ENCODE measurements at regions not wholly inside any gene's neighbourhood (a gene's known extent, or its start where the extent isn't known, plus 50 kb on each side); places are given as distances from the start of the nearest gene placed in this dataset.
"Not testable (repeated sequence)": the region's sequence is repeated elsewhere in the genome, so short reads cannot be mapped to it uniquely, and the experiment has no call there.

GRCh38 chr15:24835301-24835700, 119.5 kb upstream of the SNRPN start:
- no peak for DNase-seq
- no peaks in the 10 kb centered on the region for H3K27me3 ChIP-seq (replicated peaks)
- TF ChIP-seq, protein P1, sequence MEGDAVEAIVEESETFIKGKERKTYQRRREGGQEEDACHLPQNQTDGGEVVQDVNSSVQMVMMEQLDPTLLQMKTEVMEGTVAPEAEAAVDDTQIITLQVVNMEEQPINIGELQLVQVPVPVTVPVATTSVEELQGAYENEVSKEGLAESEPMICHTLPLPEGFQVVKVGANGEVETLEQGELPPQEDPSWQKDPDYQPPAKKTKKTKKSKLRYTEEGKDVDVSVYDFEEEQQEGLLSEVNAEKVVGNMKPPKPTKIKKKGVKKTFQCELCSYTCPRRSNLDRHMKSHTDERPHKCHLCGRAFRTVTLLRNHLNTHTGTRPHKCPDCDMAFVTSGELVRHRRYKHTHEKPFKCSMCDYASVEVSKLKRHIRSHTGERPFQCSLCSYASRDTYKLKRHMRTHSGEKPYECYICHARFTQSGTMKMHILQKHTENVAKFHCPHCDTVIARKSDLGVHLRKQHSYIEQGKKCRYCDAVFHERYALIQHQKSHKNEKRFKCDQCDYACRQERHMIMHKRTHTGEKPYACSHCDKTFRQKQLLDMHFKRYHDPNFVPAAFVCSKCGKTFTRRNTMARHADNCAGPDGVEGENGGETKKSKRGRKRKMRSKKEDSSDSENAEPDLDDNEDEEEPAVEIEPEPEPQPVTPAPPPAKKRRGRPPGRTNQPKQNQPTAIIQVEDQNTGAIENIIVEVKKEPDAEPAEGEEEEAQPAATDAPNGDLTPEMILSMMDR (IDR thresholded peaks at IDR 0.05; ENCODE audit: low read depth, low read length, missing control alignments) = no peak

GRCh38 chr15:24848050-24848449, 106.7 kb upstream of the SNRPN start:
- H3K27ac ChIP-seq = no peak overlapping the region
- TF ChIP-seq, protein P1 (IDR thresholded peaks at IDR 0.05; ENCODE audit: low read depth, low read length, missing control alignments) = no peak
- DNase-seq = peak; percentile 12
- in situ Hi-C loops (cut with HindIII; ENCODE audit: low pct_ligation_motif_present, low sequenced_read_pairs) = no loop called here
- H3K4me3 ChIP-seq (ENCODE audit: low read depth, low read length) = peak overlapping the region; percentile 30
- H3K27me3 ChIP-seq (replicated peaks) = no peaks in the 10 kb centered on the region
- H3K36me3 ChIP-seq (replicated peaks) = no peaks in the 10 kb centered on the region

More at GRCh38 chr15:24835301-24835700, 119.5 kb upstream of the SNRPN start:
- in situ Hi-C loops (cut with HindIII; ENCODE audit: low pct_ligation_motif_present, low sequenced_read_pairs) = no loop called here
- Histone ChIP-seq H3K4me3 (ENCODE audit: low read depth, low read length) (no peak overlapping the region), H3K27ac (no peak overlapping the region), H3K36me3 (replicated peaks) (no peaks in the 10 kb centered on the region)

- in situ Hi-C loops (cut with HindIII; ENCODE audit: low pct_ligation_motif_present, low sequenced_read_pairs) = no loop called here
Measured at GRCh38 chr15:24856397-24857390, 98.1 kb upstream of the SNRPN start.

GRCh38 chr15:24857763-24858162, 97.0 kb upstream of the SNRPN start:
- TF ChIP-seq, protein P1 (IDR thresholded peaks at IDR 0.05; ENCODE audit: low read depth, low read length, missing control alignments) = no peak
- H3K4me3 ChIP-seq (ENCODE audit: low read depth, low read length) = no peak overlapping the region
- H3K36me3 ChIP-seq (replicated peaks) = no peaks in the 10 kb centered on the region
- DNase-seq = no peak
- H3K27me3 ChIP-seq (replicated peaks) = no peaks in the 10 kb centered on the region
- H3K27ac ChIP-seq = no peak overlapping the region
- in situ Hi-C loops (cut with HindIII; ENCODE audit: low pct_ligation_motif_present, low sequenced_read_pairs) = no loop called here

More at GRCh38 chr15:24856397-24857390, 98.1 kb upstream of the SNRPN start:
- Histone ChIP-seq H3K36me3 (replicated peaks) (no peaks in the 10 kb centered on the region), H3K4me3 (ENCODE audit: low read depth, low read length) (no peak overlapping the region), H3K27ac (no peak overlapping the region), H3K27me3 (replicated peaks) (no peaks in the 10 kb centered on the region)
- DNase-seq = no peak
- TF ChIP-seq, protein P1 (IDR thresholded peaks at IDR 0.05; ENCODE audit: low read depth, low read length, missing control alignments) = no peak

- DNase-seq; H3K4me3 ChIP-seq (ENCODE audit: low read depth, low read length); in situ Hi-C loops (cut with HindIII; ENCODE audit: low pct_ligation_motif_present, low sequenced_read_pairs); H3K27me3 ChIP-seq (replicated peaks); H3K36me3 ChIP-seq (replicated peaks); H3K27ac ChIP-seq: not testable (repeated sequence)
Measured at GRCh38 chr15:24858183-24858582, 96.6 kb upstream of the SNRPN start.

GRCh38 chr15:24858737-24859601, 95.8 kb upstream of the SNRPN start:
- no peak overlapping the region for H3K4me3 ChIP-seq (ENCODE audit: low read depth, low read length)
- DNase-seq = no peak
- no peak overlapping the region for H3K27ac ChIP-seq
- TF ChIP-seq, protein P1 (IDR thresholded peaks at IDR 0.05; ENCODE audit: low read depth, low read length, missing control alignments) = no peak
- in situ Hi-C loops (cut with HindIII; ENCODE audit: low pct_ligation_motif_present, low sequenced_read_pairs) = no loop called here
- no peaks in the 10 kb centered on the region for H3K27me3 ChIP-seq (replicated peaks)
- H3K36me3 ChIP-seq (replicated peaks) = no peaks in the 10 kb centered on the region
